ENCODE measurements at regions not wholly inside any gene's neighbourhood (a gene's known extent, or its start where the extent isn't known, plus 50 kb on each side); places are given as distances from the start of the nearest gene placed in this dataset.

GRCh38 chr10:21082206-21082605 lies 185.1 kb upstream of the NEBL start:
- no peak for TF ChIP-seq YY1 (IDR thresholded peaks at IDR 0.05; ENCODE audit: insufficient read depth, insufficient read length)
- TF ChIP-seq ZNF274 (IDR thresholded peaks at IDR 0.05; ENCODE audit: low read depth, low read length), result no peak

Measured in NT2/D1 (cell line).